ENCODE measurements at regions not wholly inside any gene's neighbourhood (a gene's known extent, or its start where the extent isn't known, plus 50 kb on each side); places are given as distances from the start of the nearest gene placed in this dataset.
"Not testable (repeated sequence)": the region's sequence is repeated elsewhere in the genome, so short reads cannot be mapped to it uniquely, and the experiment has no call there.

GRCh38 chr4:8732681-8733243 is 138.9 kb downstream of the HMX1 start:
- no peak for DNase-seq

DNA sequence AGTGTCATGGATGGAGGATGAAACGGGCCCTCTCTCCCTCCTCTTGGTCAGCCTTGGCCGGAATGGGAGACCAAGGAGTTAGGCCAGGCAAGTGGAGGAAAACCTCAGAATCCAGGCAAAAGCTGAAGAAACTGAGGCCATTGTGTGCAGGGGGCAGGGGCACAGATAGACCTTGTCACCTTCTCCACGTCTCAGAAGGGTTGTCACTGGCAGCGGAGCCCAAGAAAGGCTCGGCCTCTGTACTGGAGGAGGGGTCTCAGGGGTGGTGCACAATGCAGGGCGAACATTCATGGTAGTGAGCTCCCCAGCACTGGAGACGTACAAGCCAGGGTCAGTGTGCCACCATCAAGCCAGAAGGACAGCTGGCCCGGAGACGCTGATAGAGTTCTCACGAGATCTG is 139.5 kb downstream of the CPZ start:
- no peak for DNase-seq

GRCh38 chr4:8731364-8731763 is 138.8 kb downstream of the CPZ start:
- DNase-seq = no peak

DNA sequence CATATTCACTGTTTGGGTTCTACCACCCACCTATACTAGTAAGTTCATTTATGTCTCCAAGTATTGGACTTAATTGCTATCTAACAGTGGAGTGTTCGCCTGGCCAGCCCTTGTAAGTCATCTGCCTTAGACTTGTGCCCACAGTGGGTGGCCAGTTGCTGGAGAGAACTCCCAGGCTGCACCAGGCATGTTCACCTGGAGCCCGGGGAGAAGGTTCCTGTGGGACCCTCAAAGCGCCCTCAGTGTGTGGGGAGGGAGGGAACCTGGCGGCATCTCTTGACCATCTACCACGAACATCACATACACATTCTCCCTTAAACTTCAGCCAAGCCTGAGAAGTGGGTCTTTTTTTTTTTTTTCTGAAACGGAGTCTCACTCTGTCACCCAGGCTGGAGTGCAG is 138.1 kb downstream of the CPZ start:
- DNase-seq = no peak

DNA sequence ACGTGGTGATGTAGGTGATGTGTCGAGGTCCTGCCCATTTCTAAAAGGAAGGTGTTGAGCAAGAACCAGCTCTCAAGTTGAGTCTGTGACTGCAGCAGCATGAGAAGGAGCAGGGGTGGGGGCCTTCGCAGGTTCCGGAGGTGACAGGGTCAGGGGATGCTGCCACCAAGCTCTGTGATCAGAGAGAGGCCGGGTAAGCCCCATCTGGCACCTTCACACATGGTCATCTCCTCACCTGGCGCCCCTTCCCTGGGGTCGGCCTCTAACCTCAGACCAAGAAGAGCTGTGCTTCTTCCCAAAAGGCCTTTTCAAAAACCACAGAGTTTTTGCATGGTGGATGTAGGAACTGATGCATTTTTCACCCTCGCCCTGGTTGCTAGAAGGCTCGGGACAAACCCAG is 137.6 kb downstream of the CPZ start:
- no peak for DNase-seq

DNA sequence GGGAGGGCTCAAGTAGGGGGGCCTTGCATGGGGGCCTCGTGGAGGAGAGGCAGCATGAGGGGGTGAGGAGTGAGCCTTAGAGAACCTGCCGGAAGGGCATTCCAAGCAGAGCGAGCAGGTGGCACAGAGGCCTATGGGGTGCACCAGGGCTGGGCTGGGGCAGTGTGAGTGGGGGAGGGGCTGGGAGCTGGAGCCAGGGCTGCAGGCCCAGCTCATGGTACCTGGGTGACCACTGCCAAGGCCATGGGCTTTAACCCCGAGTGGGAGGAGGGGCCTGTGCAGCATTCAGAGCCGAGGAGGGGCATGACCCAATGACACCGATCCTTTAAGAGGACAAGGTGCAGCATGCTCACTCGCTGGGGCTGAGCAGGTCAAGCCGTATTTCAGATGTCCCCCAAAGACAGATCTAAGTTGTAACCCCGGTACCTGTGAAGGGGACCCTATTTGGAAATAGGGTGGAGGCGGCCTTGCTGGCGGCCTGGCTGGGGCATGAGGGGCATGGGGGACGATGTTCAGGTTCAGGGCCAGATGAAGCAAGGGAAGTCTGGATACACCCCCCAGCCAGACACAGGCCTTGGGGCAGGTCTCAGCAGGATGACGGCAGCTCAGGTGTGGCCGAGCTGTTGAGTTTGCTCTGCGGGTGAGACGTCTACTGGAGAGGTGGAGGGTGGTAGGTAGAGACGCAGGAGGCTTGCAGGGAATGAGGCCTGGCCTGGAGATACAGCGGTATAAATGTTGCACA is 137.0 kb downstream of the CPZ start:
- no peak for DNase-seq

GRCh38 chr4:8728536-8729407 is 136.2 kb downstream of the CPZ start:
- DNase-seq = no peak

DNA sequence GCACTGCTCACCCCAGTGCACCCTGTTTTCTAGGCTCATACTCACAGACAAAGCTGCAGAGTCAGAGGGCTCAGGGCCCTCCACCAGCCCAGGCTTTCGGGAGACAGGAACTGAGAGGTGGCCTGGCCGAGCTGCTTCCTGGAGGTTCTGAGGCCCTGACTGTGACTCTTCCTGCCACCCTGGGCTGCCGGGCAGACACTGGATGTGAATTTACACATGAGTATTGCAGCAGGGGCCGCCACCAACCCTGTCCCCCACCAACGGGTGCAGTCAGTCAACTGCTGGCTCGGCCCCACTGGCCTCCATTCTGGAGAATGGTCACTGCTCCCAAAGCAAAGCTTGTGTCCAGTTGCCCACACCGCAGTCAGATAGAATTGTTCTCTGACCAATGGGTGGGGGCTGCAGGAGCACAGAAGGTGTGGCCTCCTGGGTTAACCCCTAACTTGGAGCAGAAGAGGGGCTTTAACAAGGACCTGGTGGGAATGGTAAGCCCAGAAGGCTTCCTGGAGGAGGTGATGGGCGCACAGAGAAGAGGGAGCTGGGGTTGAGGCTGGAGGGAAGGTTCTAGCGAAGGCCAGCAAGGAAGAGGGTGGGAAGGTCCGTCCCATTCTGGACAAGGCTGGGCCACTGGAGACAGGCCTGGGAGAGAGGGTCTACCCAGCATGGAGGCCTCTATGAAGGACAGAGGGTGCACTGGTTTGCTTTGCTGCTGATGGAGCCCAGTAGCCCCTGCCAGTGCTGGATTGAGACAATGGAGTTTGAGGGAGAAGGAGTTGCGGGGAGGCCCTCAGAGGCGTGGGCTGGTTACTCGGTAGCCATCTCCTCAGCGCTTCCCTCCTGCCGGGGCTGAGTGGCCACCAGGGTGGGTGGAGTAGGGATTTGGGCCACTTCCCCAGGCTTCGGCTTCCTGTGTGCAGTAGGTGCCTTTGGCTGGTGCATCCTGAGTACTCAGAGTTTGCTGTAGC is 135.3 kb downstream of the CPZ start:
- peak; percentile 10 for DNase-seq

DNA sequence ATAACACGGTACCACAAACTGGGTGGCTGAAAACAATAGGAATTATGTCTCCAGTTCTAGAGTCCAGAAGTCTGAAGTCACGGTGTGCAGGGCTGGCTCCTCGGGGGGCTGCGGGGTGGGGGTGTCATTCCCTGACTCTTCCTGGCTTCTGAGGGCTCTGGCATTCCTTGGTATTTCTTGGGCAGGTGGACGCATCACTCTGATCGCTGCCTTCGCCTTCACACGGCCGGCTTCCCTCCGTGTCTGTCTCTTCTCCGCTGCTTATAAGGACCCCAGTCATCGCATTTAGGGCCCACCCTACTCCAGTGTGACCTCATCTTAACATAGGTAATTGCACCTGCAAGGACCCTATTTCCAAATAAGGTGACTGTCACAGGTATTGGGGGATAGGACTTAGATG is 134.6 kb downstream of the CPZ start:
- DNase-seq = no peak

DNA sequence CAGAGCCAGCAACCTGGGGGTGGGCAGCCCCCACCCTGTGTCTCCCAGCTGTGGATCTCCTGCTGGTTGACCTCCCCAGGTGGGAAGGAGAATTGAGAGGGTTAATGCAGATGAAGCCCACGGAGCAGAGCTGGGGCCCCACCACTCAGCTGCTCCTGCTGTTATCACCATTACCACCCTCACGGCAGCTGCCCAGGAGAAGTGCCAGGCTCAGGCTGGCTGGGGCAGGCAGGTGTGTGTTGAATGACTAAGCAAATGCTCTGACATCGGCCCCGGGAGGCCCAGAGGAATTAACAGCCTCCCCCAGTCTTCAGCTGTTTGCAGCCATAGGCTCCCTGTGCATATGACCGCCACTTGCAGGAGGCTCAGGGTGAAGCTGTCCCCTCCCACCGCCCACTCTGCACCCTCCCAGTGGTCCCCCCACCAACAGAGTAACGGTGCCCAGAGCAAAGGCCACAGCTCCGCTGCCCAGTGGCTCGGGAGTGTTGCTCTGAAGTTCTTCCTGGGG is 133.8 kb downstream of the CPZ start:
- no peak for DNase-seq

DNA sequence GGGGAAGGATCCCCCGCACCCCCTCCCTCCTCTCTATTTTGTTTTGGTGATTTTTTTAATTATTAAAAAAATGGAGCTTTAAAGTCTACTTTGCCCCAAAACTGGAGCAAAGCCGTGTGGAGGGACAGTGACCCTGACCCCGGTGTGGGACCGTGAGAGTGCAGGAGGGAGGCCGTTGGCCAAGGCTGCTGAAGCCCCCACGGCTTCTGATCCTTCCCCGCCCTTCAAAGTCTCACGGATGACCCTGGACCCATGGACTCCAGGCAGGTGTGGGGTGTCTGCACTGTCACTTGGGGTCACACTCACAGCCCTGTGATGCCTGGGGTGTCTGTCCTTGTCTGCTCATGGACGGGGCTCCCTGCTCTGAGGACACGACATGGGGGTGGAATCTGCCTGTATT is 133.3 kb downstream of the CPZ start:
- no peak for DNase-seq

- no peak for DNase-seq
Observed at GRCh38 chr4:8725071-8725841, 132.7 kb downstream of the CPZ start.

DNA sequence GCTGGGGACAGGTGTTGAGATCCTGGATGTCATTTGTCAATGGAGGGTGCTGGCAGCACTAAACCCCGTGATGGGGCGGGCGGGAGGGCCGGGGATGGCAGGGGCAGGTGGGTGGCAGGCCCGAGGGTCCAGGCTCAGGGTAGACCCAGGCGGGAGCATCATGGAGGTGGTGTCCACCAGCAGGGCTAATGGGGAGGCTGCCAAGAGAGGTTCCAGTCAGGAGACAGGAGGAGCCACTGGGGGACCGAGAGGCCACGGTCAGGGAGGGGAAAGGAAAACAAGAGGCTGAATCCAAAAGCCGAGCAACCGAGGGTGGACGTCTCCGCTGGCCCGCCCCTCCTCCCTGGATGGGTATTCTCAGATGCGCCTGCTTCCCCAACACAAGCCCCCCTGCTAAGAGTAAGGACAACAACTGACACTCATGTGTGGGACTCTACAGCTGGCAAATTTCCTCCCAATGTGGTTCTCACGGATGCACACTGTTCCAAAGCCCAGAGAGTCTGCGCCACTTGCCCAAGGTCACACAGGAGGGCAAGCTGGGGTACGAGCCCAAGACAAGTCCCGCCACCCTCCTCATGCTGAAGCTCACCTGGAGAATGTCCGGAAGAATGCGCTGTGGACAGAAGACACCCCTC is 132.0 kb downstream of the CPZ start:
- no peak for DNase-seq

DNA sequence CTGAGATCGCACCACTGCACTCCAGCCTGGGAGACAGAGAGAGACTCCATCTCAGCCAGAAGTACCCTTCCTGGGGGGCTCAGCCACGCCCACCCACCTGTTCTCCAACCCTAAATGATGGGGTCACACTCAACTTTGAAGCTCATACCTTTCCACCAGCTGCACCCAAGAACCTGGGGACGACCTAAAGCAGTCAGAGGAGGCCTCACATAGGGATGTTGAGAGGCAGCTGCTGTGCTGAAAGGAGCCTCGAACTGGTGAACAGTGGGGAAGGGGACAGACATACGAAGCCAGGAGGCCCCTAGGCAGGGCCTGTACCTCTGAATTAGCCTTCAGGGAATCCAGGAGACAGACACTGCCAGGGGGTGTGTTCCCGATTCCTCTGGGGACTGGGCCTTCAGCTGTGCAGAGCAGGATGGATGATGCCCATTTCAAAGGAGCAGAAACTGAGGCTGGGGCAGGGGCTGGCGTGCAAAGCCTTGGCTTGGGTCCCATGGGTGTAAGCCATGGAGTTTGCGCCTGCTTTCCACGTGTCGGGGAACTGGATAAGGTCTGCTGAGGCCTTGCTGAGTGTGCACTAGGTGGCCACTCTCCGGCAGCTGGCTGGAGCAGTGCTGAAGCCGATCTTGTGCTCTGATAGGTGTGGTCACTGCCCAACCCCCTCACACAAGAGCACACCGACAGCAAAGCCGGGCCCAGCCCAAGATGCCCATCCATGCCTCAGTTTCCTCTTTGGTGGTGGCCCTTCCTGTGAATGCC is 130.8 kb downstream of the CPZ start:
- DNase-seq = no peak

- DNase-seq = no peak
Observed at GRCh38 chr4:8722556-8722955, 130.0 kb downstream of the CPZ start.

DNA sequence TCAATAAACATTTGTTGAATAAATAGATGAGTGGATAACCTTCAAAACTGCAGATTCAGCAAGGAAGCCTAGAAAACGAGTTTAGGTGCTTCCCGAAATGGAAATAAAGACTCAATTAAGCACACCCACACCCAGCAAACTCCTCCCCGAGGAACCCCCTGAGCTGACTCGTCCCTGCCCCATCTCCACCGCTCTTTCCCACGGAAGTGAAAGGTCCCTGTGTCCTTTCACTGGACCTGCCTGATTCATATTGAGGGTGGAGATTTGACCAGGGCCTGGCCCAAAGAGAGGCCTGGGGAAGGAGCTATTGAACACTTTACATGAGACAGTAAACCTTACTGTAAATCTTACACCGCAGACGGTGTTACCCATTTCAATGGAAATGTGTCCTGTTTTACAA is 129.1 kb downstream of the CPZ start:
- DNase-seq = no peak

DNA sequence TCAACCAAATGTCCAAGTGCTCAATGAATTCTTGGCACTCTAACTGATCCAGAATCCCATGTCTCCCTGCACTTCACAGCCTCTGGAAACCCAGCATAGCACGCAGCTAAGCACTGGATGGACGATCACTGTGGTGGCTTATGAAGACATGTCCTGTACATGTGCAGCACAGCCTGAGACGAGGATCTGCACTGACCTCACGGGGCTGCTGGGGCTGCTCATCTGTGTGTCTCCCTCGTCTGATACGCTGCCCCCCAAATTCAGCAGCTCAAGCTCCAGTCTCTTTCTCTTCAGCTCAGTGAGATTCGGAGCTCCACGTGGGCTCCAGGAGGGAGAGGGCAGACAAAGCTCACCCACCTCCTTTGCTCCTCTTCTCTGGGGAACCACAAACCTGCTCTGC is 126.9 kb downstream of the CPZ start:
- no peak for DNase-seq

- not testable (repeated sequence) for DNase-seq
Observed at GRCh38 chr4:8717470-8717869, 124.9 kb downstream of the CPZ start.

DNA sequence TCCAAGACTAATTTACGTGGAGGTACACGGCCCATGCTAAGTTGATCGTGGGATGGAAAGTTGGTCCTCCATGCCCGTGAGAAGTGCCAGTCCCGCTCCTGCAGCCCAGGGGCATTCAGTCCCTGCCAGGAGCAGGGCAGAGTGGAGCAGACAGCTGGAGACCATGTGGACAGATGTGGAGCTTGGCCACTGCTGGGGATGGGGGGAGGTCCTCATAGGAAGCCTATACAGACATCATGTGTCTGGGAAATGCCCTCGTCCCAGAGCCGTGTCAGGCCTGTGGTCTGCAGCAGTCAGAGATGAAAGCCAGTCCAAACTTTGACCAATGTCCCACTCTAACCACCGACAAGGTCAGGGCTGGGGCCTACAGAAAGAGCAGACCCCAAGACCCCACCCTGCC is 118.4 kb downstream of the CPZ start:
- no peak for DNase-seq

DNA sequence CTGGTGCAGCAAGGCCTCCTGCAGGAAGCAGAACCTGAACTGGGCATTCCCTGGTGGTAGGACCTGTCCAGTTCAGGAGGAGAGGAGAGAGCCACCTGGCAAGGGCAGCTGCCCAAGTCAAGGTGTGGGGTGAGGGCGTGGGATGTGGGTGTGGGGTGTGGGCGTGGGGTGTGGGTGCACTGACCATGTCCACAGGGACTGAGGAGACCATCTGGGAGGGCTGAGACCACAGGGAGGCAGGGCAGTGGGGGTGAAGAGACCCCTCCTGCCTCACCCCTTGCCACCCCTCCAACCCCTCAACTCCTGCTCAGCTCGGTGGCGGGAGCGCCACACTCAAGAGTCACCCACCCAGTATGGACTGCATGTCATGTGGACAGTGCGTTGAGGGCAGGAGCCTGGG is 117.9 kb downstream of the CPZ start:
- no peak for DNase-seq

All from hematopoietic multipotent progenitor cell treated with erythropoietin and hydrocortisone succinate and interleukin-3 and kit ligand, for 4 days (in vitro differentiated cells).